K562 (cell line): ENCODE measurements at regions not wholly inside any gene's neighbourhood (a gene's known extent, or its start where the extent isn't known, plus 50 kb on each side); places are given as distances from the start of the nearest gene placed in this dataset.

Source experiments
- ATAC-seq: fragments of 200-7000 bp; cut with Tn5 transposase; 3 replicates; pipeline ENCODE4 v1.9.1; 2020; ENCODE audit warnings: moderate library complexity
- BruUV-seq: library from RNA; stranded (reverse); fragments of 400-500 nt; replicated peaks from 2 replicates; lab custom pipeline; 2021; lab: Mats Ljungman, UMichigan
- CTCF ChIA-PET: fragments of 300-600 bp; formaldehyde crosslinking; extraction: SDS; loops from one replicate; lab custom pipeline; 2021; ENCODE audit warnings: low intra/inter-chr PET ratio; lab: Yijun Ruan, JAX
- POLR2A ChIA-PET: fragments of 300-600, 350-650 bp; sonication (Branson Sonifier 250); formaldehyde crosslinking; extraction: SDS; loops from one replicate; lab custom pipeline; 2021; ENCODE audit warnings: antibody characterized with exemption, inconsistent platforms; lab: Yijun Ruan, JAX
- DNase-seq, 4 experiments: peaks; one replicate each; pipeline versions ENCODE4 v3.0.0 to v3.0.0-alpha.2; 2011 to 2018; ENCODE audit warnings: low spot score in 3 of 4, mixed read lengths in 3 of 4; ENCODE audit errors: extremely low read depth in 1 of 4
- FAIRE-seq: peaks from 2 replicates; lab custom pipeline; 2011; peaks lifted over from hg19 to GRCh38; lab: Jason Lieb, UNC
- H2AFZ ChIP-seq: 2 replicates; pipeline ENCODE4 v1.6.0; 2011; ENCODE audit warnings: low read depth, low read length, control low read depth, inconsistent platforms
- H3K27ac ChIP-seq: fragments of 200-600 bp; 3 replicates; pipeline ENCODE4 v1.8.0; 2011; ENCODE audit warnings: low read depth, mild to moderate bottlenecking, control low read depth, inconsistent platforms, low read length, moderate library complexity, mixed read lengths; ENCODE audit errors: extremely low read depth
- H3K27me3 ChIP-seq, 2 experiments: fragments of 300-600 bp in 1 of 2; 2 replicates in 1 of 2; 3 replicates in 1 of 2; pipeline versions ENCODE4 v1.6.0 to v1.8.0; 2011; ENCODE audit warnings: inconsistent platforms in 2 of 2, low read length in 2 of 2, mild to moderate bottlenecking in 1 of 2, mixed read lengths in 1 of 2, moderate library complexity in 1 of 2; ENCODE audit not compliant: control insufficient read depth in 2 of 2, insufficient read depth in 2 of 2
- H3K36me3 ChIP-seq: fragments of 300-600 bp; 3 replicates; pipeline ENCODE4 v1.8.0; 2011; ENCODE audit warnings: mild to moderate bottlenecking, low read length, inconsistent platforms; ENCODE audit not compliant: control insufficient read depth, insufficient read depth
- H3K4me1 ChIP-seq, 2 experiments: fragments of 200-600 bp in 1 of 2; replicated peaks in 1 of 2; 2 replicates in 1 of 2; 3 replicates in 1 of 2; pipeline versions ENCODE4 v1.5.1 to v1.8.0; 2011; ENCODE audit warnings: inconsistent platforms in 2 of 2, low read length in 2 of 2, mild to moderate bottlenecking in 1 of 2, mixed read lengths in 1 of 2, moderate library complexity in 1 of 2; ENCODE audit not compliant: control insufficient read depth in 2 of 2, insufficient read depth in 2 of 2
- H3K4me2 ChIP-seq: 2 replicates; pipeline ENCODE4 v1.6.1; 2011; ENCODE audit warnings: low read length, control low read depth, inconsistent platforms, mixed read lengths; ENCODE audit not compliant: insufficient read depth
- H3K4me3 ChIP-seq: fragments of 200-600 bp; sonication (generic), shearing (Covaris generic); 2 replicates; pipeline ENCODE4 v1.5.1; 2016; ENCODE audit warnings: control low read depth, inconsistent platforms
- H3K79me2 ChIP-seq: fragments of 200-600 bp; 3 replicates; pipeline ENCODE4 v1.8.0; 2011; ENCODE audit warnings: low read length, inconsistent platforms; ENCODE audit not compliant: control insufficient read depth, insufficient read depth
- H3K9ac ChIP-seq, 2 experiments: 2 replicates each; pipeline versions ENCODE4 v1.6.0 to v1.6.1; 2011; ENCODE audit warnings: low read depth in 2 of 2, low read length in 2 of 2, control low read depth in 1 of 2, inconsistent platforms in 1 of 2, mild to moderate bottlenecking in 1 of 2, mixed read lengths in 1 of 2; ENCODE audit not compliant: insufficient read depth in 1 of 2
- H3K9me1 ChIP-seq: one replicate; pipeline ENCODE4 v1.6.0; 2011; ENCODE audit warnings: inconsistent platforms, mild to moderate bottlenecking, low read length, moderate library complexity; ENCODE audit not compliant: control insufficient read depth, insufficient read depth
- H3K9me3 ChIP-seq: replicated peaks from 2 replicates; pipeline ENCODE4 v1.5.1; 2011; ENCODE audit warnings: low read depth, low read length, inconsistent platforms; ENCODE audit not compliant: control insufficient read depth, insufficient read depth
- H4K20me1 ChIP-seq: replicated peaks from 2 replicates; pipeline ENCODE4 v1.6.1; 2011; ENCODE audit warnings: low read length, inconsistent platforms, mixed read lengths; ENCODE audit not compliant: control insufficient read depth, insufficient read depth
- BRD4 ChIP-seq: fragments of 200-600 bp; sonication (generic); IDR thresholded peaks from 2 replicates; pipeline ENCODE4 v1.6.1; 2017; ENCODE audit warnings: inconsistent platforms
- DPF2 ChIP-seq: fragments of 450-650 bp; IDR thresholded peaks from 2 replicates; pipeline ENCODE4 v1.6.1; 2016
- ELF4 ChIP-seq: fragments of 450-650 bp; formaldehyde crosslinking; IDR thresholded peaks from 2 replicates; pipeline ENCODE4 v1.4.0; 2022; ENCODE audit warnings: missing genetic modification characterization
- FOXP1 ChIP-seq: sonication (generic); formaldehyde crosslinking; IDR thresholded peaks from 2 replicates; pipeline ENCODE4 v1.8.0; 2022; ENCODE audit warnings: mild to moderate bottlenecking, missing genetic modification reagents
- HLTF ChIP-seq: fragments of 450-650 bp; IDR thresholded peaks from 2 replicates; pipeline ENCODE4 v1.6.1; 2016
- MTA2 ChIP-seq: fragments of 450-650 bp; IDR thresholded peaks from 2 replicates; pipeline ENCODE4 v1.6.1; 2016; ENCODE audit warnings: low read depth
- NCOA1 ChIP-seq: fragments of 450-650 bp; IDR thresholded peaks from 2 replicates; pipeline ENCODE4 v1.6.1; 2016; ENCODE audit warnings: low read depth
- NCOR1 ChIP-seq: fragments of 450-650 bp; IDR thresholded peaks from 2 replicates; pipeline ENCODE4 v1.6.1; 2016; ENCODE audit warnings: mild to moderate bottlenecking, moderate library complexity
- NFIC ChIP-seq: fragments of 450-650 bp; IDR thresholded peaks from 2 replicates; pipeline ENCODE4 v1.6.1; 2017; ENCODE audit warnings: mild to moderate bottlenecking, inconsistent platforms
- NR2F6 ChIP-seq: fragments of 450-650 bp; formaldehyde crosslinking; IDR thresholded peaks from 2 replicates; pipeline ENCODE4 v1.4.0; 2020; ENCODE audit warnings: mild to moderate bottlenecking
- PURB ChIP-seq: sonication (generic); formaldehyde crosslinking; IDR thresholded peaks from 2 replicates; pipeline ENCODE4 v1.9.0; 2021; ENCODE audit warnings: low read depth, mild to moderate bottlenecking, missing genetic modification reagents
- SMAD2 ChIP-seq: fragments of 150-350 bp; IDR thresholded peaks from 2 replicates; pipeline ENCODE4 v1.6.1; 2014; ENCODE audit warnings: low read depth, mild to moderate bottlenecking, low read length
- SMC3 ChIP-seq: conservative IDR thresholded peaks from 2 replicates; pipeline ENCODE4 v1.6.1; 2011; ENCODE audit warnings: low read depth, low read length, improper control_type of control experiment; ENCODE audit not compliant: insufficient read depth
- SRF ChIP-seq, 2 experiments: fragments of 250-450, 450-650 bp in 1 of 2; sonication (Bioruptor Pico) in 1 of 2; sonication (generic) in 1 of 2; formaldehyde crosslinking; IDR thresholded peaks; 2 replicates each; pipeline versions ENCODE4 v1.5.0 to v1.5.1; 2020 to 2022; ENCODE audit warnings: mild to moderate bottlenecking in 1 of 2, missing genetic modification reagents in 1 of 2
- XRCC4 ChIP-seq: IDR thresholded peaks from one replicate; pipeline ENCODE4 v1.6.1; 2011; ENCODE audit not compliant: insufficient read depth, insufficient read length; ENCODE audit errors: extremely low read depth
- ZNF212 ChIP-seq: fragments of 450-650 bp; formaldehyde crosslinking; IDR thresholded peaks from 2 replicates; pipeline ENCODE4 v1.4.0; 2020; ENCODE audit warnings: mild to moderate bottlenecking
- ZNF584 ChIP-seq: fragments of 200-800 bp; sonication (Bioruptor generic); IDR thresholded peaks from 2 replicates; pipeline ENCODE4 v1.6.1; 2016; ENCODE audit warnings: low read depth, mild to moderate bottlenecking, missing genetic modification characterization, missing compliant biosample characterization
- WGBS: fragments of 100-300 bp; shearing (Covaris generic); methylation state at CpG from one replicate; pipeline ENCODE4 v1.1.6; 2016; ENCODE audit warnings: low coverage, mixed read lengths; ENCODE audit not compliant: insufficient coverage; ENCODE audit errors: missing lambda C conversion rate; 5-methylcytosine and 5-hydroxymethylcytosine counted together
- in situ Hi-C: fragments of 300-500 bp; cut with MboI; formaldehyde crosslinking; loops from 4 replicates; pipeline ENCODE4 v1.15.0; 2018; ENCODE audit warnings: inconsistent platforms, mixed read lengths
- intact Hi-C: fragments of 100-400 bp; cut with micrococcal nuclease; formaldehyde crosslinking; loops from 2 replicates; pipeline ENCODE4 v1.14.2; 2022
- TF ChIP-seq, protein P1 (sequence below): fragments of 250-450 bp; sonication (Bioruptor Pico); IDR thresholded peaks from 2 replicates; pipeline ENCODE4 v1.4.0; 2020; ENCODE audit warnings: mild to moderate bottlenecking, moderate library complexity, borderline replicate concordance

DNA sequence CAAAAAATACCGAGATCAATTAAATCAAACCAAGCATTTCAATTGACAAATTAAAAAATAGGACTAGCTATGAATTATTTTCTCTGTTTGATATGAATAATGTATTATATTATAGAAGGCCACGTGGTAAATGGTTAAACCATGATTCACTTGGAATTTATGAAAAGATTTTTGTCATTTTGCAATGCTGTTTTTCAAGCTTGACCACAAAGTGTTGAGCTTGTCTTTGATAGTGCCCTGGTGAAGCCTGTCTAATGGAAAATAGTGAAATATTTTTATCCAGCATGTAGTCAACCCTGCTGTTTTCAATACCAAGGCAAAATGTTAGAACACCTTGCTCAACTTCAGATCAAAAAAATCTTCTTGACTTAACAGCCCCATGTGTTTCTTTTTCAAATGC is 288.0 kb upstream of the PRMT6 start:
- intact Hi-C loops: no loop called here
- DNase-seq: no peak
- in situ Hi-C loops: no loop called here
- Histone ChIP-seq H3K79me2 (no peaks in the 10 kb centered on the region), H3K4me1 (no peaks in the 10 kb centered on the region), H2AFZ (no peak overlapping the region), H3K9me1 (no peaks in the 10 kb centered on the region), H3K36me3 (no peaks in the 10 kb centered on the region), H3K4me2 (no peak overlapping the region), H4K20me1 (no peaks in the 10 kb centered on the region), H3K27me3 (no peaks in the 10 kb centered on the region), H3K27ac (no peak overlapping the region), H3K9ac (no peak overlapping the region), H3K4me3 (no peak overlapping the region)
- ChIA-PET POLR2A (no interaction called here), CTCF (no interaction called here)
- WGBS: 0% methylated on average over 2 of the region's 2 CpGs
- no TSS peak for BruUV-seq
- TF ChIP-seq NFIC (no peak), HLTF (no peak), SMC3 (no peak), ELF4 (CRISPR knock-in tag) (no peak), BRD4 (no peak), XRCC4 (no peak), ZNF584 (CRISPR knock-in tag) (no peak), DPF2 (no peak), NCOR1 (no peak), SRF (CRISPR knock-in tag; IDR thresholded peaks at IDR 0.05) (no peak), NCOA1 (no peak), PURB (CRISPR knock-in tag) (no peak), NR2F6 (CRISPR knock-in tag) (no peak), FOXP1 (CRISPR knock-in tag) (no peak), MTA2 (no peak), ZNF212 (CRISPR knock-in tag) (no peak), SMAD2 (no peak)
- TF ChIP-seq, protein P1, sequence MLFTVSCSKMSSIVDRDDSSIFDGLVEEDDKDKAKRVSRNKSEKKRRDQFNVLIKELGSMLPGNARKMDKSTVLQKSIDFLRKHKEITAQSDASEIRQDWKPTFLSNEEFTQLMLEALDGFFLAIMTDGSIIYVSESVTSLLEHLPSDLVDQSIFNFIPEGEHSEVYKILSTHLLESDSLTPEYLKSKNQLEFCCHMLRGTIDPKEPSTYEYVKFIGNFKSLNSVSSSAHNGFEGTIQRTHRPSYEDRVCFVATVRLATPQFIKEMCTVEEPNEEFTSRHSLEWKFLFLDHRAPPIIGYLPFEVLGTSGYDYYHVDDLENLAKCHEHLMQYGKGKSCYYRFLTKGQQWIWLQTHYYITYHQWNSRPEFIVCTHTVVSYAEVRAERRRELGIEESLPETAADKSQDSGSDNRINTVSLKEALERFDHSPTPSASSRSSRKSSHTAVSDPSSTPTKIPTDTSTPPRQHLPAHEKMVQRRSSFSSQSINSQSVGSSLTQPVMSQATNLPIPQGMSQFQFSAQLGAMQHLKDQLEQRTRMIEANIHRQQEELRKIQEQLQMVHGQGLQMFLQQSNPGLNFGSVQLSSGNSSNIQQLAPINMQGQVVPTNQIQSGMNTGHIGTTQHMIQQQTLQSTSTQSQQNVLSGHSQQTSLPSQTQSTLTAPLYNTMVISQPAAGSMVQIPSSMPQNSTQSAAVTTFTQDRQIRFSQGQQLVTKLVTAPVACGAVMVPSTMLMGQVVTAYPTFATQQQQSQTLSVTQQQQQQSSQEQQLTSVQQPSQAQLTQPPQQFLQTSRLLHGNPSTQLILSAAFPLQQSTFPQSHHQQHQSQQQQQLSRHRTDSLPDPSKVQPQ (CRISPR knock-in tag): no peak
- TF ChIP-seq, all 486 proteins: peak for 0
- FAIRE-seq: no peak
- ATAC-seq: no peak
- H3K9me3 ChIP-seq: no peaks in the 10 kb centered on the region; the same call in 1 of the 2 replicates
